Thoracic aorta (tissue), 2 donors: ENCODE measurements at regions not wholly inside any gene's neighbourhood (a gene's known extent, or its start where the extent isn't known, plus 50 kb on each side); places are given as distances from the start of the nearest gene placed in this dataset.

ENCODE experiments used
- ATAC-seq: fragments of 150-250 bp; one replicate; pipeline ENCODE4 v1.8.0; 2017; ENCODE audit warnings: low read depth; ENCODE audit not compliant: insufficient number of reproducible peaks, low FRiP score
- DNase-seq: peaks from one replicate; pipeline ENCODE4 v3.0.0-alpha.2; 2020; ENCODE audit warnings: low spot score
- H3K27ac ChIP-seq, 2 donors: fragments of 200-600 bp; sonication (generic); 1 replicate in 1 of 2; 2 replicates in 1 of 2; pipeline ENCODE4 v1.5.1; 2016; ENCODE audit warnings: mild to moderate bottlenecking in 2 of 2, moderate library complexity in 2 of 2
- H3K27me3 ChIP-seq: fragments of 200-600 bp; sonication (generic); replicated peaks from 2 replicates; pipeline ENCODE4 v1.6.0; 2016; ENCODE audit warnings: mild to moderate bottlenecking; ENCODE audit not compliant: insufficient read depth
- H3K36me3 ChIP-seq: fragments of 200-600 bp; sonication (generic); one replicate; pipeline ENCODE4 v1.5.1; 2016
- H3K4me1 ChIP-seq, 2 donors: fragments of 200-600 bp; sonication (generic); 1 replicate in 1 of 2; 2 replicates in 1 of 2; pipeline versions ENCODE4 v1.5.1 to v1.6.0; 2016; ENCODE audit warnings: low read depth in 2 of 2, mild to moderate bottlenecking in 1 of 2; ENCODE audit not compliant: control insufficient read depth in 1 of 2
- H3K4me3 ChIP-seq: fragments of 200-600 bp; sonication (generic); 2 replicates; pipeline ENCODE4 v1.5.1; 2016; ENCODE audit warnings: mild to moderate bottlenecking
- H3K9me3 ChIP-seq: fragments of 200-600 bp; sonication (generic); 2 replicates; pipeline ENCODE4 v1.5.1; 2016
- CTCF ChIP-seq: fragments of 200-600 bp; sonication (generic); IDR thresholded peaks from one replicate; pipeline ENCODE4 v1.5.1; 2019; ENCODE audit warnings: antibody characterized with exemption

- Histone ChIP-seq H3K36me3 (no peaks in the 10 kb centered on the region), H3K9me3 (no peaks in the 10 kb centered on the region), H3K4me3 (no peak overlapping the region), H3K27ac (no peak overlapping the region), H3K27me3 (no peaks in the 10 kb centered on the region), H3K4me1 (no peaks in the 10 kb centered on the region)
- no peak for DNase-seq
- no peak for ATAC-seq
- no peak for TF ChIP-seq CTCF
Measured at GRCh38 chr5:165282491-165282890, 1777.1 kb downstream of the MAT2B start.

DNA sequence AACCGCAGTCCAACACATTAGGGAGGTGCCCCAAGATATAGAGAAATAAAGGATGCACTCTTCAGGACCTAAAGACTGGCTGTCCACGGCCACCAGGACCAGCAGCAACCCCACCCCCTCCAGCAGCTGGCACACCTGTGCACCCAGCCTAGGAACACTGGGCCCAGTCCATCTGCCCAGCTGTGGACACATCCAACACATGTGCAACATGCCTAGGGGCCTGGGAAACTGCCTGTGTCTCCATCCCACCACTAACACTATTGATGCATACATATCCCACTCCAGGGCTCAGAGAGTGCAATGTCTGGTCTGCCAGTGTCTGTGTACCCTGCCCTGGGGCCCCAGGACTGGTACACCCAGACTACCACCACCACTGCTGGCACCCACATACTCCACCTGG lies 1781.3 kb downstream of the MAT2B start:
- Histone ChIP-seq H3K4me1 (no peaks in the 10 kb centered on the region), H3K4me3 (no peak overlapping the region), H3K27me3 (no peaks in the 10 kb centered on the region), H3K27ac (no peak overlapping the region), H3K9me3 (no peaks in the 10 kb centered on the region), H3K36me3 (no peaks in the 10 kb centered on the region)
- TF ChIP-seq CTCF: no peak
- no peak for DNase-seq
- no peak for ATAC-seq

DNA sequence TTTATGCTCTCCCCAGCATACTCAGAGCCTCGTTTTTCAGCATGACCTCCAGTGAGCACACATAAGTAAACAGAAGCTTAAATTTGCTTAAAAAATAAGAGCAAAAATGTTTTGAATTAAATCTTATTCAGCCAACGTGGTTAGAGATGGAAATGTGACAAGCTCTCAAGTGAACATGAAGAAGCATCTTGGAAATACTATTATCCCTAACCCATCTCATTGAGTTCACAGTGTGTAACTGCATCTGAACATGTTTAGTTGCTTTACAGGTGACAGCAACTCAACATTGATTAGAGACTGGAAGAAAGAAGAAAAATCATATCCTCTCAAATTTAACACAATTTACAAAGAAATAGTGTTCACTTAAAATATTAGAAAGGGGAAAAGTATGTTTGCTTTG lies 1785.1 kb downstream of the MAT2B start:
- Histone ChIP-seq H3K36me3 (no peaks in the 10 kb centered on the region), H3K4me1 (no peaks in the 10 kb centered on the region), H3K9me3 (no peaks in the 10 kb centered on the region), H3K27ac (no peak overlapping the region), H3K4me3 (no peak overlapping the region), H3K27me3 (no peaks in the 10 kb centered on the region)
- no peak for ATAC-seq
- DNase-seq: no peak
- no peak for TF ChIP-seq CTCF

DNA sequence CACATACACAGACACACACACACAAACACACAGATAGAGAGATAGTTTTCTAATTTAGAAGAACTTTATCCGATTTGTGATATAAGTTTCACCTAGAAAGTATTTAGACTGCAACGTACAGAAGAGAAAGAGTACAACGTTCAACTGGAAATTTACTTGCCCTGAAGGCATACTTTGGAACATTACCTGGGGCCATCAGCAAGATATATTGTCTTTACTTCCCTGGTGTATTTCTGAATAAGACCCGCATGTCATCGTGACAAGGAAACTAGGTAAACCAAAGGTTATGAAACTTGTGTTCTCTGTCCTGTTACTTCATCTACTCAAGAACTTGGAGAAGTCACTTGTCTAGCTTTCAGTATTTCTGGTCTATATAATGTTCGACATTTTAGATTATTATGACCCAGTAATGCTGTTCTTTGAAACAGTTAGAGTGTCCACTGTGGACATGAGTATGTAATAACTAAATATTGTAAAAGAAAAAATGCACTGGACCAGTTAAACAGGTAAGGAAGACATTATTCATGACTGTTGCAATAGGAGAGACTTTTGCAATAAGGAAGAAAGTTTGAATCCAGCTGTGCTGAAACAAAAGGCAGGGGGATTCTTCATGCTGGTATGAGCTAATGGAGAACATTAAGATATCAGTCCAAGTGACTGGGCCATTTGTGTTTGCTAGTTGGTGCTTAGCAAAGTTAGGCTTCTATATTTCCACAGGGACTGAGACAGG lies 1791.1 kb downstream of the MAT2B start:
- Histone ChIP-seq H3K36me3 (no peaks in the 10 kb centered on the region), H3K27ac (no peak overlapping the region), H3K9me3 (no peaks in the 10 kb centered on the region), H3K4me1 (no peaks in the 10 kb centered on the region), H3K27me3 (no peaks in the 10 kb centered on the region), H3K4me3 (no peak overlapping the region)
- no peak for TF ChIP-seq CTCF
- ATAC-seq (no peak), DNase-seq (no peak)

DNA sequence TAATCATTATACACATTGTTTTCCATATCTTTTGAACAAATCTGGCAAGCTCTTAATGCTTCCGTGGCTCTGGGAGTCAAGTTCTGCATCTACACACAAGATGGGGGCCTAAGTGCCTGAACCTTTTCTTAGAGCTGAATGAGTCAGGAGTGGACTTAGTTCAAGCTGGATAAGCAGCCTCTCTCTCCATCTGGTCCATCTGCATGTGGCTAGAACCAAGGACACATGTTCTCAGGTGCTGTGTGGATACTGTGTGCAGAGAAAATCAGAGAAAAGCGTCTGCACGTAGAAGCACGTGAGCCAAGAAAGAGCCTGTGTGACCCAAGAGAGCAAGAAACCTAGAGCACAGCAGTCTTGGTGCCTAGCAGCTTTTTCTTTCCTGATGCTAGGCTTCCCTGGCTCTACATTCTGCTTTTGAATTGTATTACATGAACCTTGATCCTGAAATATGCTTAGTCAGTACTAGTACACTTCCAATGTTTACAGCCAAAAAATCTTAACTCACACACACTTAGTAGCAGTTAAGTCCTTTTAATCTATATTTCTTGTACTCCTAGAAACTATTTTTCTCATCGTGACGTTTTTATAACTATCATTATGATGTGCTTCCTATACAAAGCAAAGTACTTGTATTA lies 1798.9 kb downstream of the MAT2B start:
- TF ChIP-seq CTCF: no peak
- H3K27ac ChIP-seq: no peak overlapping the region
- no peak overlapping the region for H3K4me3 ChIP-seq
- no peaks in the 10 kb centered on the region for H3K9me3 ChIP-seq
- no peaks in the 10 kb centered on the region for H3K4me1 ChIP-seq
- no peaks in the 10 kb centered on the region for H3K36me3 ChIP-seq
- ATAC-seq (no peak), DNase-seq (no peak)
- no peaks in the 10 kb centered on the region for H3K27me3 ChIP-seq
